IMR-90 (cell line): ENCODE measurements at regions not wholly inside any gene's neighbourhood (a gene's known extent, or its start where the extent isn't known, plus 50 kb on each side); places are given as distances from the start of the nearest gene placed in this dataset.

Experiments used
- ATAC-seq: fragments of 200-7000 bp; cut with Tn5 transposase; 2 replicates; pipeline ENCODE4 v1.9.1; 2020; ENCODE audit warnings: low read depth, mild to moderate bottlenecking, moderate library complexity
- BruUV-seq: library from RNA; stranded (reverse); fragments of 400-500 nt; replicated peaks from 2 replicates; lab custom pipeline; 2021; lab: Mats Ljungman, UMichigan
- CTCF ChIA-PET: fragments of 300-600 bp; formaldehyde crosslinking; extraction: SDS; loops from one replicate; lab custom pipeline; 2021; ENCODE audit warnings: antibody characterized with exemption; lab: Yijun Ruan, JAX
- POLR2A ChIA-PET: fragments of 300-600 bp; sonication (Branson Sonifier 250); formaldehyde crosslinking; loops from one replicate; lab custom pipeline; 2022; ENCODE audit warnings: antibody characterized with exemption; ENCODE audit not compliant: unreplicated experiment; lab: Charles Lee
- DNase-seq: peaks from one replicate; pipeline ENCODE4 v3.0.0; 2013
- H2AFZ ChIP-seq: replicated peaks from 2 replicates; pipeline ENCODE3; 2013; ENCODE audit warnings: low read length, mild to moderate bottlenecking; ENCODE audit not compliant: poor library complexity
- H2AK5ac ChIP-seq: 2 replicates; pipeline ENCODE4 v1.6.1; 2013; ENCODE audit warnings: low read depth, low read length, inconsistent platforms
- H2AK9ac ChIP-seq: replicated peaks from 2 replicates; pipeline ENCODE3; 2013; ENCODE audit warnings: mild to moderate bottlenecking, low read depth, low read length, moderate library complexity; ENCODE audit not compliant: poor library complexity
- H2BK120ac ChIP-seq: 2 replicates; pipeline ENCODE4 v1.6.1; 2013; ENCODE audit warnings: low read depth, low read length, inconsistent platforms
- H2BK15ac ChIP-seq: 3 replicates; pipeline ENCODE4 v1.6.1; 2013; ENCODE audit warnings: low read depth, low read length, inconsistent platforms
- H2BK20ac ChIP-seq: 2 replicates; pipeline ENCODE4 v1.6.1; 2013; ENCODE audit warnings: low read depth, mild to moderate bottlenecking, inconsistent platforms, low read length, moderate library complexity
- H2BK5ac ChIP-seq: 2 replicates; pipeline ENCODE4 v1.6.1; 2013; ENCODE audit warnings: mild to moderate bottlenecking, low read depth, low read length, inconsistent platforms; ENCODE audit not compliant: poor library complexity, severe bottlenecking
- H3K14ac ChIP-seq: replicated peaks from 2 replicates; pipeline ENCODE4 v1.6.1; 2013; ENCODE audit warnings: low read depth, low read length, inconsistent platforms
- H3K18ac ChIP-seq: 2 replicates; pipeline ENCODE4 v1.6.1; 2013; ENCODE audit warnings: low read depth, low read length, control low read depth
- H3K23ac ChIP-seq: 2 replicates; pipeline ENCODE4 v1.6.1; 2013; ENCODE audit warnings: low read depth, low read length, inconsistent platforms
- H3K27ac ChIP-seq: 2 replicates; pipeline ENCODE4 v1.5.1; 2013; ENCODE audit warnings: mild to moderate bottlenecking, control low read depth, low read length; ENCODE audit not compliant: insufficient read depth
- H3K27me3 ChIP-seq: 2 replicates; pipeline ENCODE4 v1.6.1; 2013; ENCODE audit warnings: low read length; ENCODE audit not compliant: control insufficient read depth, insufficient read depth
- H3K36me3 ChIP-seq: 2 replicates; pipeline ENCODE4 v1.6.1; 2013; ENCODE audit warnings: low read length, mixed read lengths; ENCODE audit not compliant: control insufficient read depth, insufficient read depth
- H3K4ac ChIP-seq: 2 replicates; pipeline ENCODE4 v1.6.1; 2013; ENCODE audit warnings: low read depth, low read length, inconsistent platforms
- H3K4me1 ChIP-seq: 2 replicates; pipeline ENCODE4 v1.6.1; 2013; ENCODE audit warnings: low read length, mixed read lengths; ENCODE audit not compliant: control insufficient read depth, insufficient read depth
- H3K4me2 ChIP-seq: 2 replicates; pipeline ENCODE4 v1.6.1; 2013; ENCODE audit warnings: low read depth, mild to moderate bottlenecking, control low read depth, low read length, moderate library complexity
- H3K4me3 ChIP-seq: 2 replicates; pipeline ENCODE4 v1.5.1; 2013; ENCODE audit warnings: low read depth, mild to moderate bottlenecking, control low read depth, low read length, moderate library complexity; ENCODE audit not compliant: insufficient read depth
- H3K56ac ChIP-seq: 2 replicates; pipeline ENCODE4 v1.6.1; 2013; ENCODE audit warnings: low read length, inconsistent platforms; ENCODE audit not compliant: insufficient read depth; ENCODE audit errors: extremely low read depth
- H3K79me1 ChIP-seq, 2 experiments: 2 replicates each; pipeline ENCODE4 v1.6.1; 2013; ENCODE audit warnings: low read length in 2 of 2, inconsistent platforms in 1 of 2, low read depth in 1 of 2
- H3K9ac ChIP-seq: 2 replicates; pipeline ENCODE4 v1.6.1; 2013; ENCODE audit warnings: low read depth, low read length, control low read depth
- H3K9me1 ChIP-seq: 2 replicates; pipeline ENCODE4 v1.6.1; 2013; ENCODE audit warnings: low read length, inconsistent platforms; ENCODE audit not compliant: insufficient read depth
- H3K9me3 ChIP-seq: 2 replicates; pipeline ENCODE4 v1.6.1; 2013; ENCODE audit warnings: low read length; ENCODE audit not compliant: control insufficient read depth, insufficient read depth
- H4K20me1 ChIP-seq: 2 replicates; pipeline ENCODE4 v1.6.1; 2013; ENCODE audit warnings: low read length, inconsistent platforms; ENCODE audit not compliant: insufficient read depth
- H4K5ac ChIP-seq: 2 replicates; pipeline ENCODE4 v1.6.1; 2013; ENCODE audit warnings: mild to moderate bottlenecking, low read depth, low read length, control low read depth
- H4K8ac ChIP-seq, 2 experiments: 2 replicates each; pipeline ENCODE4 v1.6.1; 2013; ENCODE audit warnings: low read depth in 2 of 2, low read length in 2 of 2, control low read depth in 1 of 2, inconsistent platforms in 1 of 2
- H4K91ac ChIP-seq: 2 replicates; pipeline ENCODE4 v1.6.1; 2013; ENCODE audit warnings: low read depth, low read length, inconsistent platforms; ENCODE audit not compliant: insufficient read depth
- BHLHE40 ChIP-seq: fragments of 150-350 bp; IDR thresholded peaks from 2 replicates; pipeline ENCODE4 v1.6.1; 2016; ENCODE audit warnings: mild to moderate bottlenecking, low read depth, low read length
- CEBPB ChIP-seq: IDR thresholded peaks from 2 replicates; pipeline ENCODE4 v1.6.1; 2012; ENCODE audit warnings: low read depth, low read length, improper control_type of control experiment
- FOS ChIP-seq: fragments of 150-350 bp; IDR thresholded peaks from 2 replicates; pipeline ENCODE4 v1.6.1; 2016; ENCODE audit warnings: low read depth, low read length
- MAFK ChIP-seq: IDR thresholded peaks from 2 replicates; pipeline ENCODE4 v1.6.1; 2012; ENCODE audit warnings: low read depth, low read length, improper control_type of control experiment
- MXI1 ChIP-seq: IDR thresholded peaks from 2 replicates; pipeline ENCODE4 v1.6.1; 2012; ENCODE audit warnings: low read depth, mild to moderate bottlenecking, low read length, moderate library complexity, borderline replicate concordance
- WGBS, 2 experiments: methylation state at CpG; one replicate each; pipeline versions ENCODE4 v1.1.5 to v1.1.7; 2013; ENCODE audit warnings: missing lambda C conversion rate in 2 of 2; ENCODE audit not compliant: insufficient read length in 1 of 2; ENCODE audit errors: extremely low coverage in 2 of 2; 5-methylcytosine and 5-hydroxymethylcytosine counted together
- dilution Hi-C: fragments of 300-500 bp; cut with HindIII; formaldehyde crosslinking; loops from one replicate; pipeline ENCODE4 v1.14.3; 2018; ENCODE audit warnings: low sequenced_read_pairs; ENCODE audit not compliant: unreplicated experiment
- in situ Hi-C: fragments of 300-500 bp; cut with MboI; formaldehyde crosslinking; loops from 3 replicates; pipeline ENCODE4 v1.14.3; 2019; ENCODE audit warnings: low sequenced_read_pairs, inconsistent platforms, mixed read lengths
- intact Hi-C: fragments of 100-400 bp; cut with micrococcal nuclease; formaldehyde crosslinking; loops from 2 replicates; pipeline ENCODE4 v1.10.0; 2022

GRCh38 chr1:104804147-104804546 lies 1054.4 kb downstream of the AMY1C start:
- no peak overlapping the region for H2AFZ ChIP-seq
- ChIA-PET POLR2A (no interaction called here), CTCF (no interaction called here)
- H3K4me2 ChIP-seq = no peak overlapping the region
- TF ChIP-seq BHLHE40 (no peak), MXI1 (no peak), FOS (no peak), MAFK (no peak), CEBPB (no peak)
- no peaks in the 10 kb centered on the region; the same call in 1 of the 2 replicates for H3K9me3 ChIP-seq
- H2AK9ac ChIP-seq = no peak overlapping the region
- H4K5ac ChIP-seq = no peak overlapping the region
- dilution Hi-C loops (no loop called here), in situ Hi-C loops (no loop called here), intact Hi-C loops (no loop called here)
- ATAC-seq = no peak
- no peaks in the 10 kb centered on the region for H4K20me1 ChIP-seq
- no peak overlapping the region for H2BK20ac ChIP-seq
- no CpG with 5 or more reads among the region's 2 CpGs for WGBS, 2 experiments
- no peaks in the 10 kb centered on the region for H3K4me1 ChIP-seq
- H3K4me3 ChIP-seq = no peak overlapping the region
- H3K79me1 ChIP-seq = no peaks in the 10 kb centered on the region
- H3K9me1 ChIP-seq = no peaks in the 10 kb centered on the region
- H2BK5ac ChIP-seq = no peak overlapping the region
- H3K9ac ChIP-seq = no peak overlapping the region
- H3K14ac ChIP-seq = no peak overlapping the region
- no peak overlapping the region for H2BK120ac ChIP-seq
- H3K27me3 ChIP-seq = no peaks in the 10 kb centered on the region
- no peak overlapping the region for H3K18ac ChIP-seq
- H3K23ac ChIP-seq = no peak overlapping the region
- no TSS peak for BruUV-seq
- H2AK5ac ChIP-seq = no peak overlapping the region
- no peak overlapping the region for H2BK15ac ChIP-seq
- H4K91ac ChIP-seq = no peak overlapping the region
- no peaks in the 10 kb centered on the region for H3K36me3 ChIP-seq
- H4K8ac ChIP-seq = no peak overlapping the region
- H3K56ac ChIP-seq = no peak overlapping the region
- H3K4ac ChIP-seq = no peak overlapping the region
- no peak overlapping the region for H3K27ac ChIP-seq
- no peak for DNase-seq
